ENCODE measurements at regions not wholly inside any gene's neighbourhood (a gene's known extent, or its start where the extent isn't known, plus 50 kb on each side); places are given as distances from the start of the nearest gene placed in this dataset.

DNA sequence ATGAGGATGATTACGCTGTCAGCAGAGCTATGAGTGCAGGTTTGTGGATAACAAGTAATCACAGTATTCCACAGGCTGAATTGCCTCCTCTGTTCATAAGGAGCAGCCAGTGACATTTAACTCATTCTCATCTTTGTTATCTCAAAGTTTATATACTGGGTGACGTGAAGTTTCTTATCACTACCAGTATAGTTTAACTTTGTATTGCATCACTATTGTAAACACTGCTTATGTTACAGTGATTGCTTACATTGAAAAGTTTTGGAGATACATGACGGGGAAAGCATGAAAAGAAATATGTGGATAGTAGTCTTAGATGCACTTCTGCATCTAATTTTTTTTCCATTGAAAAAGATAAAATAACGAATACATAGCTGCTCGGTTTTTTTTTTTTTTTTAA is 429.7 kb downstream of the VGLL3 start:
- TF ChIP-seq, protein P1, sequence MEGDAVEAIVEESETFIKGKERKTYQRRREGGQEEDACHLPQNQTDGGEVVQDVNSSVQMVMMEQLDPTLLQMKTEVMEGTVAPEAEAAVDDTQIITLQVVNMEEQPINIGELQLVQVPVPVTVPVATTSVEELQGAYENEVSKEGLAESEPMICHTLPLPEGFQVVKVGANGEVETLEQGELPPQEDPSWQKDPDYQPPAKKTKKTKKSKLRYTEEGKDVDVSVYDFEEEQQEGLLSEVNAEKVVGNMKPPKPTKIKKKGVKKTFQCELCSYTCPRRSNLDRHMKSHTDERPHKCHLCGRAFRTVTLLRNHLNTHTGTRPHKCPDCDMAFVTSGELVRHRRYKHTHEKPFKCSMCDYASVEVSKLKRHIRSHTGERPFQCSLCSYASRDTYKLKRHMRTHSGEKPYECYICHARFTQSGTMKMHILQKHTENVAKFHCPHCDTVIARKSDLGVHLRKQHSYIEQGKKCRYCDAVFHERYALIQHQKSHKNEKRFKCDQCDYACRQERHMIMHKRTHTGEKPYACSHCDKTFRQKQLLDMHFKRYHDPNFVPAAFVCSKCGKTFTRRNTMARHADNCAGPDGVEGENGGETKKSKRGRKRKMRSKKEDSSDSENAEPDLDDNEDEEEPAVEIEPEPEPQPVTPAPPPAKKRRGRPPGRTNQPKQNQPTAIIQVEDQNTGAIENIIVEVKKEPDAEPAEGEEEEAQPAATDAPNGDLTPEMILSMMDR (conservative IDR thresholded peaks at IDR 0.05; ENCODE audit: low read length), result no peak
- no peak for TF ChIP-seq EZH2phosphoT487 (IDR thresholded peaks at IDR 0.05; ENCODE audit: borderline replicate concordance, low read depth, low read length)

All from OCI-LY7 (cell line).